ENCODE measurements at regions not wholly inside any gene's neighbourhood (a gene's known extent, or its start where the extent isn't known, plus 50 kb on each side); places are given as distances from the start of the nearest gene placed in this dataset.

- no peak overlapping the region for H3K4me3 ChIP-seq
- no peaks in the 10 kb centered on the region for H3K36me3 ChIP-seq (replicated peaks in 1 of 2)
- no peaks in the 10 kb centered on the region for H3K4me1 ChIP-seq (replicated peaks in 1 of 2)
- no peaks in the 10 kb centered on the region for H3K9me3 ChIP-seq (replicated peaks in 1 of 3)
- no peak for TF ChIP-seq POLR2A (IDR thresholded peaks at IDR 0.05)
- TF ChIP-seq CTCF (IDR thresholded peaks at IDR 0.05), result no peak
- WGBS, 4 donors, result 69 to 81% (median 72%) methylated on average over 22 to 23 of the region's 23 CpGs
- no peaks in the 10 kb centered on the region for H3K27me3 ChIP-seq
- peak overlapping the region in 1 of 5 donors; percentile 60 for H3K27ac ChIP-seq
- DNase-seq, result no peak
- intact Hi-C loops (cut with DNase I), result no loop called here
Observed at GRCh38 chr22:27237080-27237741, 564.3 kb downstream of the MN1 start.

GRCh38 chr22:27238935-27239510, 562.5 kb downstream of the MN1 start:
- Histone ChIP-seq H3K36me3 (replicated peaks in 1 of 2) (no peaks in the 10 kb centered on the region), H3K9me3 (replicated peaks in 1 of 3) (no peaks in the 10 kb centered on the region), H3K4me3 (no peak overlapping the region), H3K4me1 (replicated peaks in 1 of 2) (no peaks in the 10 kb centered on the region), H3K27ac (peak overlapping the region in 1 of 5 donors; percentile 48), H3K27me3 (no peaks in the 10 kb centered on the region)
- WGBS, 4 donors, result 38 to 65% (median 47%) methylated on average over 2 to 10 of the region's 10 CpGs
- DNase-seq, result peak in 6 of 7 donors; percentile 48 to 72 (median 56)
- no peak for TF ChIP-seq POLR2A (IDR thresholded peaks at IDR 0.05)
- TF ChIP-seq CTCF (IDR thresholded peaks at IDR 0.05), result no peak
- intact Hi-C loops (cut with DNase I), result no loop called here

GRCh38 chr22:27239520-27239919, 562.0 kb downstream of the MN1 start:
- TF ChIP-seq POLR2A (IDR thresholded peaks at IDR 0.05), result no peak
- TF ChIP-seq CTCF (IDR thresholded peaks at IDR 0.05), result no peak
- intact Hi-C loops (cut with DNase I), result no loop called here

GRCh38 chr22:27240298-27241075, 561.1 kb downstream of the MN1 start:
- Histone ChIP-seq H3K4me1 (replicated peaks in 1 of 2) (no peaks in the 10 kb centered on the region), H3K9me3 (replicated peaks in 1 of 3) (no peaks in the 10 kb centered on the region), H3K27me3 (no peaks in the 10 kb centered on the region), H3K36me3 (replicated peaks in 1 of 2) (no peaks in the 10 kb centered on the region), H3K4me3 (no peak overlapping the region), H3K27ac (no peak overlapping the region)
- 62 to 95% (median 86%) methylated on average over 5 of the region's 5 CpGs for WGBS, 4 donors
- intact Hi-C loops (cut with DNase I), result no loop called here
- no peak for DNase-seq
- TF ChIP-seq CTCF (IDR thresholded peaks at IDR 0.05) (no peak), POLR2A (IDR thresholded peaks at IDR 0.05) (no peak)

More at GRCh38 chr22:27239520-27239919, 562.0 kb downstream of the MN1 start:
- peak overlapping the region in 1 of 5 donors; percentile 48 for H3K27ac ChIP-seq
- H3K9me3 ChIP-seq (replicated peaks in 1 of 3), result no peaks in the 10 kb centered on the region
- H3K4me3 ChIP-seq, result no peak overlapping the region
- 61 to 70% (median 67%) methylated on average over 4 of the region's 4 CpGs for whole genome bisulfite sequencing, 4 donors
- no peaks in the 10 kb centered on the region for H3K36me3 ChIP-seq (replicated peaks in 1 of 2)
- no peak for DNase-seq
- H3K4me1 ChIP-seq (replicated peaks in 1 of 2), result no peaks in the 10 kb centered on the region
- no peaks in the 10 kb centered on the region for H3K27me3 ChIP-seq

Data from adrenal gland (tissue), 9 donors.